ENCODE measurements at regions not wholly inside any gene's neighbourhood (a gene's known extent, or its start where the extent isn't known, plus 50 kb on each side); places are given as distances from the start of the nearest gene placed in this dataset.

- H3K4me1 ChIP-seq (ENCODE audit: insufficient read depth, low read length, poor library complexity, severe bottlenecking) = no peaks in the 10 kb centered on the region
- H3F3A ChIP-seq (ENCODE audit: low read depth) = no peaks in the 10 kb centered on the region
- peaks cover 17% of the 10 kb centered on the region; the same call in 1 of the 2 replicates for H3K9me3 ChIP-seq (ENCODE audit: insufficient read depth, low read depth, low read length)
- no peaks in the 10 kb centered on the region for H3K79me2 ChIP-seq (ENCODE audit: insufficient read depth, low read length)
- no peaks in the 10 kb centered on the region for H3K27me3 ChIP-seq (ENCODE audit: insufficient read depth, low read length, poor library complexity, severe bottlenecking)
- H3K4me2 ChIP-seq (ENCODE audit: low read depth, low read length, poor library complexity, severe bottlenecking) = no peak overlapping the region
- H2AFZ ChIP-seq (ENCODE audit: low read length) = no peak overlapping the region
- H3K4me3 ChIP-seq (ENCODE audit: low read length, poor library complexity, severe bottlenecking) = no peak overlapping the region
- no peaks in the 10 kb centered on the region for H4K20me1 ChIP-seq (ENCODE audit: insufficient read depth, low read length, poor library complexity, severe bottlenecking)
- no peak overlapping the region for H3K9ac ChIP-seq (ENCODE audit: low read depth, low read length, poor library complexity, severe bottlenecking)
- H3K9me2 ChIP-seq (replicated peaks; ENCODE audit: low read depth, low read length) = no peaks in the 10 kb centered on the region
- H3K36me3 ChIP-seq (ENCODE audit: insufficient read depth, low read length) = no peaks in the 10 kb centered on the region
- no peak for TF ChIP-seq CTCF (conservative IDR thresholded peaks at IDR 0.05; ENCODE audit: low read length)
- no peak for TF ChIP-seq EZH2phosphoT487 (IDR thresholded peaks at IDR 0.05; ENCODE audit: borderline replicate concordance)
Measured at GRCh38 chr19:28014615-28015405, 1198.1 kb downstream of the UQCRFS1 start.

GRCh38 chr19:28012361-28012760, 1200.6 kb downstream of the UQCRFS1 start:
- Histone ChIP-seq H4K20me1 (ENCODE audit: insufficient read depth, low read length, poor library complexity, severe bottlenecking) (no peaks in the 10 kb centered on the region), H3K4me3 (ENCODE audit: low read length, poor library complexity, severe bottlenecking) (no peak overlapping the region), H3F3A (ENCODE audit: low read depth) (no peaks in the 10 kb centered on the region), H3K27me3 (ENCODE audit: insufficient read depth, low read length, poor library complexity, severe bottlenecking) (no peaks in the 10 kb centered on the region), H3K9me3 (ENCODE audit: insufficient read depth, low read depth, low read length) (peaks cover 12% of the 10 kb centered on the region; the same call in 1 of the 2 replicates), H2AFZ (ENCODE audit: low read length) (no peak overlapping the region), H3K9me2 (replicated peaks; ENCODE audit: low read depth, low read length) (no peaks in the 10 kb centered on the region), H3K9ac (ENCODE audit: low read depth, low read length, poor library complexity, severe bottlenecking) (no peak overlapping the region), H3K79me2 (ENCODE audit: insufficient read depth, low read length) (no peaks in the 10 kb centered on the region), H3K36me3 (ENCODE audit: insufficient read depth, low read length) (no peaks in the 10 kb centered on the region), H3K4me1 (ENCODE audit: insufficient read depth, low read length, poor library complexity, severe bottlenecking) (no peaks in the 10 kb centered on the region), H3K4me2 (ENCODE audit: low read depth, low read length, poor library complexity, severe bottlenecking) (no peak overlapping the region)
- TF ChIP-seq CTCF (conservative IDR thresholded peaks at IDR 0.05; ENCODE audit: low read length) (no peak), EZH2phosphoT487 (IDR thresholded peaks at IDR 0.05; ENCODE audit: borderline replicate concordance) (no peak)

- Histone ChIP-seq H2AFZ (ENCODE audit: low read length) (no peak overlapping the region), H3F3A (ENCODE audit: low read depth) (no peaks in the 10 kb centered on the region)
Measured at GRCh38 chr19:28010656-28011055, 1202.3 kb downstream of the UQCRFS1 start.

More at GRCh38 chr19:28010656-28011055, 1202.3 kb downstream of the UQCRFS1 start:
- Histone ChIP-seq H3K27me3 (ENCODE audit: insufficient read depth, low read length, poor library complexity, severe bottlenecking) (no peaks in the 10 kb centered on the region), H3K9me3 (ENCODE audit: insufficient read depth, low read depth, low read length) (peaks cover 6% of the 10 kb centered on the region; the same call in 1 of the 2 replicates), H3K36me3 (ENCODE audit: insufficient read depth, low read length) (no peaks in the 10 kb centered on the region), H3K4me1 (ENCODE audit: insufficient read depth, low read length, poor library complexity, severe bottlenecking) (no peaks in the 10 kb centered on the region), H3K4me2 (ENCODE audit: low read depth, low read length, poor library complexity, severe bottlenecking) (no peak overlapping the region), H3K79me2 (ENCODE audit: insufficient read depth, low read length) (no peaks in the 10 kb centered on the region), H4K20me1 (ENCODE audit: insufficient read depth, low read length, poor library complexity, severe bottlenecking) (no peaks in the 10 kb centered on the region), H3K9me2 (replicated peaks; ENCODE audit: low read depth, low read length) (no peaks in the 10 kb centered on the region), H3K9ac (ENCODE audit: low read depth, low read length, poor library complexity, severe bottlenecking) (no peak overlapping the region), H3K4me3 (ENCODE audit: low read length, poor library complexity, severe bottlenecking) (no peak overlapping the region)
- TF ChIP-seq CTCF (conservative IDR thresholded peaks at IDR 0.05; ENCODE audit: low read length) (no peak), EZH2phosphoT487 (IDR thresholded peaks at IDR 0.05; ENCODE audit: borderline replicate concordance) (no peak)

All from Loucy (cell line).